ENCODE measurements at regions not wholly inside any gene's neighbourhood (a gene's known extent, or its start where the extent isn't known, plus 50 kb on each side); places are given as distances from the start of the nearest gene placed in this dataset.

DNA sequence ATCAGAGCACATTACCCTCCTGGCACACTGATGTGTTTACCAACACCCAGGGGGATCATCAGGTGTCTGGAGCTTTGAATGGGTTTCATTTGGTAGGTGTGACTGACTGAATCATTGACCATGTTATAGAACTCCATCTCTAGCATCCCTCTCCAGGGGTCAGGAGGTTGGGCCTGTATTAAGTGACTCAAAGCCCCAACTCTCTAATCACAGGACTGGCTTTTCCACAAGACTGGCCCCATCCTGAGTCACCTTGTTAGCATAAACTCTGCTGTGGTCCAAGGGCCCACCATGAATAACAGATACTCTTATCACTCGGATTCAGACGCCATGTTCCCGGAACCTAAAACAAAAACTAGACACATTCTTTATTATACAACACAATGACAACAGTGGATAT is 125.9 kb upstream of the NDUFV2 start:
- CTCF ChIA-PET: no interaction called here
- DNase-seq (ENCODE audit: low read depth, low spot score) (no peak), FAIRE-seq (no peak)
- dilution Hi-C loops (cut with MboI; ENCODE audit: extremely low pct_ligation_motif_present, low sequenced_read_pairs) (loop anchor here (25.0 kb wide), 1 partner anchor 339 kb away; no protein-coding TSS in a partner anchor), intact Hi-C loops (cut with micrococcal nuclease) (no loop called here)
- no TSS peak for BruUV-seq (replicated peaks)
- no peak for TF ChIP-seq POLR2A (IDR thresholded peaks at IDR 0.05; ENCODE audit: low read depth, low read length)
- TF ChIP-seq FOS (IDR thresholded peaks at IDR 0.05; ENCODE audit: borderline replicate concordance, insufficient read depth, low read length): no peak
- no peak for TF ChIP-seq GATA2 (IDR thresholded peaks at IDR 0.05; ENCODE audit: insufficient read depth, insufficient read length, low read depth, low read length)
- TF ChIP-seq, protein P1, sequence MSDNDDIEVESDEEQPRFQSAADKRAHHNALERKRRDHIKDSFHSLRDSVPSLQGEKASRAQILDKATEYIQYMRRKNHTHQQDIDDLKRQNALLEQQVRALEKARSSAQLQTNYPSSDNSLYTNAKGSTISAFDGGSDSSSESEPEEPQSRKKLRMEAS (IDR thresholded peaks at IDR 0.05; ENCODE audit: insufficient read depth, insufficient read length): no peak
- TF ChIP-seq EZH2 (IDR thresholded peaks at IDR 0.05; ENCODE audit: borderline replicate concordance, low read depth, low read length, severe bottlenecking): no peak
- no peak for TF ChIP-seq JUN (IDR thresholded peaks at IDR 0.05; ENCODE audit: borderline replicate concordance, insufficient read depth, insufficient read length, low read depth)
- no peak for TF ChIP-seq POLR2AphosphoS5 (IDR thresholded peaks at IDR 0.05; ENCODE audit: insufficient read depth, low read depth, low read length)
- TF ChIP-seq, protein P2, sequence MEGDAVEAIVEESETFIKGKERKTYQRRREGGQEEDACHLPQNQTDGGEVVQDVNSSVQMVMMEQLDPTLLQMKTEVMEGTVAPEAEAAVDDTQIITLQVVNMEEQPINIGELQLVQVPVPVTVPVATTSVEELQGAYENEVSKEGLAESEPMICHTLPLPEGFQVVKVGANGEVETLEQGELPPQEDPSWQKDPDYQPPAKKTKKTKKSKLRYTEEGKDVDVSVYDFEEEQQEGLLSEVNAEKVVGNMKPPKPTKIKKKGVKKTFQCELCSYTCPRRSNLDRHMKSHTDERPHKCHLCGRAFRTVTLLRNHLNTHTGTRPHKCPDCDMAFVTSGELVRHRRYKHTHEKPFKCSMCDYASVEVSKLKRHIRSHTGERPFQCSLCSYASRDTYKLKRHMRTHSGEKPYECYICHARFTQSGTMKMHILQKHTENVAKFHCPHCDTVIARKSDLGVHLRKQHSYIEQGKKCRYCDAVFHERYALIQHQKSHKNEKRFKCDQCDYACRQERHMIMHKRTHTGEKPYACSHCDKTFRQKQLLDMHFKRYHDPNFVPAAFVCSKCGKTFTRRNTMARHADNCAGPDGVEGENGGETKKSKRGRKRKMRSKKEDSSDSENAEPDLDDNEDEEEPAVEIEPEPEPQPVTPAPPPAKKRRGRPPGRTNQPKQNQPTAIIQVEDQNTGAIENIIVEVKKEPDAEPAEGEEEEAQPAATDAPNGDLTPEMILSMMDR (IDR thresholded peaks at IDR 0.05; ENCODE audit: extremely low read depth in 1 of 2, insufficient read depth in 1 of 2, low read depth in 1 of 2, low read length in 2 of 2): no peak
- TF ChIP-seq MYC (IDR thresholded peaks at IDR 0.05; ENCODE audit: low read depth, low read length): no peak
- H3K9me3 ChIP-seq (replicated peaks; ENCODE audit: control insufficient read depth, insufficient read depth, low read length): no peaks in the 10 kb centered on the region
- H3K4me1 ChIP-seq (ENCODE audit: control insufficient read depth, extremely low read depth, insufficient read depth, low read length): no peaks in the 10 kb centered on the region
- no peaks in the 10 kb centered on the region for H4K20me1 ChIP-seq (replicated peaks; ENCODE audit: control insufficient read depth, extremely low read depth, insufficient read depth, low read length)
- peaks cover 0 to 12% of the 10 kb centered on the region in 2 experiments for H3K27me3 ChIP-seq (ENCODE audit: control insufficient read depth in 2 of 2, insufficient read depth in 2 of 2, low read length in 2 of 2)
- POLR2A ChIA-PET: no interaction called here
- no peaks in the 10 kb centered on the region for H3K79me2 ChIP-seq (ENCODE audit: control insufficient read depth, insufficient read depth, low read length)
- no peak overlapping the region for H3K4me2 ChIP-seq (ENCODE audit: insufficient read depth, low read length)
- H3K4me3 ChIP-seq (replicated peaks in 1 of 3; ENCODE audit: insufficient read depth in 1 of 3, low read depth in 1 of 3, low read length in 3 of 3): no peak overlapping the region
- no peak overlapping the region for H3K9ac ChIP-seq (replicated peaks; ENCODE audit: extremely low read depth, insufficient read depth, low read length)
- no peak overlapping the region for H2AFZ ChIP-seq (ENCODE audit: low read depth, low read length)
- H3K9me1 ChIP-seq (replicated peaks; ENCODE audit: control insufficient read depth, extremely low read depth, insufficient read depth, low read length): no peaks in the 10 kb centered on the region
- H3K27ac ChIP-seq (ENCODE audit: insufficient read depth, low read depth, low read length): no peak overlapping the region
- H3K36me3 ChIP-seq (ENCODE audit: control insufficient read depth in 2 of 2, extremely low read depth in 1 of 2, insufficient read depth in 2 of 2, low read length in 2 of 2): no peaks in the 10 kb centered on the region
